H9 (cell line): ENCODE measurements at regions not wholly inside any gene's neighbourhood (a gene's known extent, or its start where the extent isn't known, plus 50 kb on each side); places are given as distances from the start of the nearest gene placed in this dataset.

Source experiments
- DNase-seq: peaks from one replicate; pipeline ENCODE4 v3.0.0-alpha.2; 2017
- H2AFZ ChIP-seq: one replicate; pipeline ENCODE4 v1.6.1; 2013; ENCODE audit warnings: mild to moderate bottlenecking, low read length, control low read depth, moderate library complexity
- H2AK5ac ChIP-seq: 2 replicates; pipeline ENCODE4 v1.6.1; 2013; ENCODE audit warnings: low read length, control low read depth, mixed read lengths; ENCODE audit not compliant: insufficient read length
- H2BK120ac ChIP-seq: one replicate; pipeline ENCODE4 v1.6.1; 2013; ENCODE audit warnings: low read depth, mild to moderate bottlenecking, low read length, control low read depth, inconsistent platforms; ENCODE audit not compliant: poor library complexity, severe bottlenecking
- H2BK12ac ChIP-seq: 2 replicates; pipeline ENCODE4 v1.6.1; 2013; ENCODE audit warnings: low read length, control low read depth, mixed read lengths, low read depth; ENCODE audit not compliant: insufficient read length
- H2BK15ac ChIP-seq: 2 replicates; pipeline ENCODE4 v1.6.1; 2013; ENCODE audit warnings: low read depth, low read length, control low read depth
- H2BK20ac ChIP-seq: one replicate; pipeline ENCODE4 v1.6.1; 2013; ENCODE audit warnings: low read depth, mild to moderate bottlenecking, low read length, control low read depth, inconsistent platforms; ENCODE audit not compliant: poor library complexity, severe bottlenecking
- H2BK5ac ChIP-seq: 2 replicates; pipeline ENCODE4 v1.6.1; 2013; ENCODE audit warnings: low read length, control low read depth, mixed read lengths; ENCODE audit not compliant: insufficient read length
- H3K14ac ChIP-seq: 2 replicates; pipeline ENCODE4 v1.6.1; 2013; ENCODE audit warnings: low read length, control low read depth; ENCODE audit not compliant: insufficient read depth
- H3K18ac ChIP-seq: 2 replicates; pipeline ENCODE4 v1.6.1; 2013; ENCODE audit warnings: low read depth, mild to moderate bottlenecking, mixed read lengths, low read length, control low read depth; ENCODE audit not compliant: insufficient read length
- H3K23ac ChIP-seq: 2 replicates; pipeline ENCODE4 v1.6.1; 2013; ENCODE audit warnings: low read length, control low read depth, mixed read lengths, low read depth; ENCODE audit not compliant: insufficient read length
- H3K23me2 ChIP-seq: 2 replicates; pipeline ENCODE4 v1.6.1; 2013; ENCODE audit warnings: low read depth, mild to moderate bottlenecking, mixed read lengths, low read length, control low read depth; ENCODE audit not compliant: insufficient read length, poor library complexity, severe bottlenecking
- H3K27ac ChIP-seq: 2 replicates; pipeline ENCODE4 v1.5.1; 2013; ENCODE audit warnings: low read length, control low read depth, mixed read lengths, low read depth; ENCODE audit not compliant: insufficient read length
- H3K27me3 ChIP-seq: 2 replicates; pipeline ENCODE4 v1.6.1; 2013; ENCODE audit warnings: low read length, control low read depth, inconsistent platforms; ENCODE audit not compliant: insufficient read depth
- H3K4ac ChIP-seq: 2 replicates; pipeline ENCODE4 v1.6.1; 2013; ENCODE audit warnings: low read depth, mild to moderate bottlenecking, control low read depth, inconsistent platforms, low read length, moderate library complexity
- H3K4me1 ChIP-seq: 2 replicates; pipeline ENCODE4 v1.6.1; 2013; ENCODE audit warnings: low read length, control low read depth, inconsistent platforms; ENCODE audit not compliant: insufficient read depth
- H3K4me2 ChIP-seq: 2 replicates; pipeline ENCODE4 v1.6.1; 2013; ENCODE audit warnings: low read length, control low read depth, mixed read lengths; ENCODE audit not compliant: insufficient read length, insufficient read depth
- H3K56ac ChIP-seq: 2 replicates; pipeline ENCODE4 v1.6.1; 2013; ENCODE audit warnings: low read depth, mild to moderate bottlenecking, mixed read lengths, low read length, control low read depth; ENCODE audit not compliant: insufficient read length
- H3K79me1 ChIP-seq: 2 replicates; pipeline ENCODE4 v1.6.1; 2013; ENCODE audit warnings: low read depth, mild to moderate bottlenecking, moderate library complexity, low read length, control low read depth, inconsistent platforms; ENCODE audit not compliant: insufficient read depth, poor library complexity, severe bottlenecking
- H3K79me2 ChIP-seq: 2 replicates; pipeline ENCODE4 v1.6.1; 2013; ENCODE audit warnings: low read length, control low read depth, inconsistent platforms; ENCODE audit not compliant: insufficient read depth
- H3K9ac ChIP-seq: 2 replicates; pipeline ENCODE4 v1.6.1; 2013; ENCODE audit warnings: low read length, control low read depth, mixed read lengths; ENCODE audit not compliant: insufficient read length; ENCODE audit errors: extremely low read depth
- H3K9me3 ChIP-seq: one replicate; pipeline ENCODE4 v1.6.1; 2013; ENCODE audit warnings: low read depth, low read length, inconsistent platforms; ENCODE audit not compliant: control insufficient read depth
- H3T11ph ChIP-seq: one replicate; pipeline ENCODE4 v1.6.1; 2013; ENCODE audit warnings: mild to moderate bottlenecking, low read length, control low read depth, inconsistent platforms
- H4K20me1 ChIP-seq: one replicate; pipeline ENCODE4 v1.6.1; 2013; ENCODE audit not compliant: control insufficient read depth, insufficient read length, insufficient read depth
- H4K5ac ChIP-seq: 2 replicates; pipeline ENCODE4 v1.6.1; 2013; ENCODE audit warnings: low read depth, mild to moderate bottlenecking, mixed read lengths, low read length, control low read depth; ENCODE audit not compliant: insufficient read length
- H4K8ac ChIP-seq: replicated peaks from 2 replicates; pipeline ENCODE4 v1.6.1; 2013; ENCODE audit warnings: low read length, control low read depth, mixed read lengths, low read depth; ENCODE audit not compliant: insufficient read length
- H4K91ac ChIP-seq: 2 replicates; pipeline ENCODE4 v1.6.1; 2013; ENCODE audit warnings: low read depth, mild to moderate bottlenecking, moderate library complexity, mixed read lengths, low read length, control low read depth; ENCODE audit not compliant: insufficient read length
- H3K27ac Mint-ChIP-seq, 3 experiments: 2 replicates in 2 of 3; 3 replicates in 1 of 3; pipeline ENCODE4 v1.8.0; 2020 to 2021; ENCODE audit warnings: mixed read lengths in 3 of 3, mild to moderate bottlenecking in 1 of 3, moderate library complexity in 1 of 3
- H3K27me3 Mint-ChIP-seq: 2 replicates; pipeline ENCODE4 v1.8.0; 2021; ENCODE audit warnings: low read depth, mild to moderate bottlenecking, moderate library complexity, mixed read lengths
- H3K36me3 Mint-ChIP-seq, 3 experiments: 2 replicates in 2 of 3; 3 replicates in 1 of 3; pipeline ENCODE4 v1.8.0; 2020 to 2021; ENCODE audit warnings: low read depth in 3 of 3, mixed read lengths in 3 of 3; ENCODE audit not compliant: insufficient read depth in 1 of 3
- H3K4me1 Mint-ChIP-seq, 2 experiments: 2 replicates each; pipeline ENCODE4 v1.8.0; 2020; ENCODE audit warnings: mixed read lengths in 2 of 2
- H3K4me3 Mint-ChIP-seq, 2 experiments: 2 replicates in 1 of 2; 3 replicates in 1 of 2; pipeline ENCODE4 v1.8.0; 2020 to 2021; ENCODE audit warnings: mild to moderate bottlenecking in 2 of 2, mixed read lengths in 2 of 2, moderate library complexity in 1 of 2
- H3K9me3 Mint-ChIP-seq, 2 experiments: 2 replicates in 1 of 2; 3 replicates in 1 of 2; pipeline ENCODE4 v1.8.0; 2020; ENCODE audit warnings: mild to moderate bottlenecking in 2 of 2, mixed read lengths in 2 of 2, moderate library complexity in 1 of 2
- WGBS: extraction: QIAGEN DNeasy Blood & Tissue Kit; methylation state at CpG from one replicate; pipeline ENCODE4 v1.1.7; 2013; ENCODE audit warnings: missing lambda C conversion rate, low lambda C conversion rate, mixed read lengths; ENCODE audit not compliant: insufficient read length; ENCODE audit errors: extremely low coverage; 5-methylcytosine and 5-hydroxymethylcytosine counted together
- TF ChIP-seq, protein P1 (sequence below): fragments of 200-600 bp; sonication (generic); conservative IDR thresholded peaks from 3 replicates; pipeline ENCODE4 v1.8.0; 2021; ENCODE audit warnings: antibody characterized with exemption, mild to moderate bottlenecking

DNA sequence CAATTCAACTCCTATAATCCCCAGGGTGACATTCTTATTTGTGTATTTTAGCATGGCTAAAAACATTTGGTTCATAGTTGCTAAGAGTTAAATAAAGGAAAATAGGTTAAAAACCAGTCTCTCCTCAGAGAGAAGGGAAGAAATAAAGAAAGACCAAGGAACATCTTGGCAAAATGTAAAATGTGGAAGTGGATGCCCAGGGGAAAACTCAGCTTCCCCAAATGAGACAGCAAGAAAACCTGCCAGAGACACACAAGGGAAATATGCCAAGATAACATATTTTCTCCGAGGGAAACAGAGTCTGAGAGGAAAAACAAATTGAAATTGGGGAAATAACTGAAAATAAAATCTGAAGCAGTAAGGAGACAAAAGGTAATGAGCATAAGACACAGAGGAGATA lies 1569.3 kb downstream of the PCDH18 start:
- Histone ChIP-seq H3K9ac (no peak overlapping the region), H2AK5ac (no peak overlapping the region), H4K91ac (no peak overlapping the region), H3K23ac (no peak overlapping the region), H3K4ac (no peak overlapping the region), H2BK5ac (no peak overlapping the region), H2BK120ac (no peak overlapping the region), H3K9me3 (no peaks in the 10 kb centered on the region), H4K20me1 (no peaks in the 10 kb centered on the region), H2BK12ac (no peak overlapping the region), H3T11ph (no peak overlapping the region), H3K4me1 (no peaks in the 10 kb centered on the region), H2AFZ (no peak overlapping the region), H3K23me2 (no peaks in the 10 kb centered on the region), H2BK20ac (no peak overlapping the region), H3K18ac (no peak overlapping the region), H2BK15ac (no peak overlapping the region), H3K79me2 (no peaks in the 10 kb centered on the region), H3K4me2 (no peak overlapping the region), H3K56ac (no peak overlapping the region), H3K14ac (no peak overlapping the region), H3K27ac (no peak overlapping the region), H4K8ac (no peak overlapping the region), H4K5ac (no peak overlapping the region), H3K79me1 (no peaks in the 10 kb centered on the region), H3K27me3 (no peaks in the 10 kb centered on the region)
- Mint-ChIP-seq H3K4me1 (no peaks in the 10 kb centered on the region; a peak in 1 of 4 replicates), H3K27me3 (no peaks in the 10 kb centered on the region), H3K36me3 (no peaks in the 10 kb centered on the region; a peak in 1 of 7 replicates), H3K9me3 (peaks cover 0 to 1% of the 10 kb centered on the region in 2 experiments; a peak in 2 of 5 replicates), H3K4me3 (no peak overlapping the region), H3K27ac (no peak overlapping the region; a peak in 2 of 7 replicates)
- DNase-seq, result no peak
- no CpG with 5 or more reads among the region's 1 CpG for WGBS
- TF ChIP-seq, protein P1, sequence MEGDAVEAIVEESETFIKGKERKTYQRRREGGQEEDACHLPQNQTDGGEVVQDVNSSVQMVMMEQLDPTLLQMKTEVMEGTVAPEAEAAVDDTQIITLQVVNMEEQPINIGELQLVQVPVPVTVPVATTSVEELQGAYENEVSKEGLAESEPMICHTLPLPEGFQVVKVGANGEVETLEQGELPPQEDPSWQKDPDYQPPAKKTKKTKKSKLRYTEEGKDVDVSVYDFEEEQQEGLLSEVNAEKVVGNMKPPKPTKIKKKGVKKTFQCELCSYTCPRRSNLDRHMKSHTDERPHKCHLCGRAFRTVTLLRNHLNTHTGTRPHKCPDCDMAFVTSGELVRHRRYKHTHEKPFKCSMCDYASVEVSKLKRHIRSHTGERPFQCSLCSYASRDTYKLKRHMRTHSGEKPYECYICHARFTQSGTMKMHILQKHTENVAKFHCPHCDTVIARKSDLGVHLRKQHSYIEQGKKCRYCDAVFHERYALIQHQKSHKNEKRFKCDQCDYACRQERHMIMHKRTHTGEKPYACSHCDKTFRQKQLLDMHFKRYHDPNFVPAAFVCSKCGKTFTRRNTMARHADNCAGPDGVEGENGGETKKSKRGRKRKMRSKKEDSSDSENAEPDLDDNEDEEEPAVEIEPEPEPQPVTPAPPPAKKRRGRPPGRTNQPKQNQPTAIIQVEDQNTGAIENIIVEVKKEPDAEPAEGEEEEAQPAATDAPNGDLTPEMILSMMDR, result no peak
